GM23248 (cell line): ENCODE measurements at regions not wholly inside any gene's neighbourhood (a gene's known extent, or its start where the extent isn't known, plus 50 kb on each side); places are given as distances from the start of the nearest gene placed in this dataset.

Source experiments
- DNase-seq: peaks from one replicate; pipeline ENCODE4 v3.0.0-alpha.2; 2015
- H2AFZ ChIP-seq: fragments of 200-600 bp; sonication (generic); 2 replicates; pipeline ENCODE4 v1.6.1; 2016; ENCODE audit warnings: antibody characterized with exemption
- H3F3A ChIP-seq: fragments of 200-600 bp; sonication (generic); 2 replicates; pipeline ENCODE4 v1.6.1; 2016; ENCODE audit warnings: mild to moderate bottlenecking, antibody characterized with exemption, mixed run types; ENCODE audit not compliant: insufficient read depth
- H3K27ac ChIP-seq: fragments of 200-600 bp; sonication (generic); 2 replicates; pipeline ENCODE4 v1.5.1; 2016; ENCODE audit warnings: mild to moderate bottlenecking
- H3K27me3 ChIP-seq: fragments of 200-600 bp; sonication (generic); replicated peaks from 2 replicates; pipeline ENCODE4 v1.6.1; 2016; ENCODE audit warnings: mild to moderate bottlenecking; ENCODE audit not compliant: insufficient read depth
- H3K36me3 ChIP-seq: fragments of 200-600 bp; sonication (generic); 2 replicates; pipeline ENCODE4 v1.6.1; 2016; ENCODE audit warnings: low read depth, mild to moderate bottlenecking
- H3K4me1 ChIP-seq: fragments of 200-600 bp; sonication (generic); 2 replicates; pipeline ENCODE4 v1.6.1; 2016; ENCODE audit warnings: mild to moderate bottlenecking; ENCODE audit not compliant: insufficient read depth
- H3K4me2 ChIP-seq: fragments of 200-600 bp; sonication (generic); one replicate; pipeline ENCODE4 v1.6.1; 2016; ENCODE audit warnings: mild to moderate bottlenecking; ENCODE audit not compliant: unreplicated experiment
- H3K4me3 ChIP-seq: fragments of 200-600 bp; sonication (generic); 2 replicates; pipeline ENCODE4 v1.5.1; 2016; ENCODE audit warnings: mild to moderate bottlenecking
- H3K79me2 ChIP-seq: fragments of 200-600 bp; sonication (generic); 2 replicates; pipeline ENCODE4 v1.6.1; 2016; ENCODE audit warnings: mild to moderate bottlenecking; ENCODE audit not compliant: insufficient read depth
- H3K9ac ChIP-seq: fragments of 200-600 bp; sonication (generic); 2 replicates; pipeline ENCODE4 v1.6.1; 2016; ENCODE audit warnings: mild to moderate bottlenecking
- H3K9me2 ChIP-seq: fragments of 200-600 bp; sonication (generic); 2 replicates; pipeline ENCODE4 v1.6.1; 2016; ENCODE audit warnings: mixed run types, mild to moderate bottlenecking, moderate library complexity; ENCODE audit not compliant: insufficient read depth
- H3K9me3 ChIP-seq: fragments of 200-600 bp; sonication (generic); one replicate; pipeline ENCODE4 v1.6.1; 2017; ENCODE audit warnings: low read depth
- H4K20me1 ChIP-seq: fragments of 200-600 bp; sonication (generic); 2 replicates; pipeline ENCODE4 v1.6.0; 2016; ENCODE audit not compliant: insufficient read depth
- EZH2 ChIP-seq: fragments of 200-600 bp; sonication (generic); IDR thresholded peaks from 2 replicates; pipeline ENCODE4 v1.6.1; 2018; ENCODE audit warnings: antibody characterized with exemption, mild to moderate bottlenecking; ENCODE audit not compliant: insufficient read depth, poor library complexity, severe bottlenecking
- EZH2phosphoT487 ChIP-seq: fragments of 200-600 bp; sonication (generic); IDR thresholded peaks from 2 replicates; pipeline ENCODE4 v1.6.1; 2018; ENCODE audit warnings: antibody characterized with exemption, moderate library complexity, mild to moderate bottlenecking, low read depth; ENCODE audit not compliant: insufficient read depth
- whole genome bisulfite sequencing, 2 experiments: methylation state at CpG; one replicate each; pipeline ENCODE4 v1.1.6; 2015 to 2017; ENCODE audit warnings: low lambda C conversion rate in 2 of 2, low coverage in 1 of 2; ENCODE audit errors: missing lambda C conversion rate in 2 of 2; 5-methylcytosine and 5-hydroxymethylcytosine counted together
- in situ Hi-C: fragments of 300-500 bp; cut with MboI; formaldehyde crosslinking; loops from 2 replicates; pipeline ENCODE4 v1.15.0; 2020

DNA sequence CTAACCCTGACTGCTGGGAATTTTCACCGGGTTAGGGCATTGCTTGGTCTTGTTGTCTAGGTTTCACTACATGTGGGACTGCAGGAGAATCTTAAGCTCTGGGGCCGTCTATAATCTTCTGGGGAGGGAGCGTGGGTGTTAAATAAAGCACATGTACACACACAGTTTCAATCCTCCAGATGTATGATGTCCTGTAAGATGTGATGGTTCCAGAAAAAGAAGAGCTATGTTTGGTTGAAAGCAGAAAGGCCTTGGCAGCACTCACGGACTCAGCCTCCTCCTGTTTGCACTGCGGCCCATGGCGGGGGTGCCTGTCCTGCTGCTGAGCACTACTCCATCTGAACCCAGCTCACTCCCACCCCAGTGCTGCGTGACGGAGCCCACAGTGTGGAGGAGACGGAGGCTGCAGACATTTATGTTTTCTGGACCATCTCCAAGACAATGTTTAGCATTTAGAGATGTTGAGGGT lies 343.5 kb downstream of the TEX29 start:
- Histone ChIP-seq H3K4me3 (no peak overlapping the region), H3K9ac (no peak overlapping the region), H3K27me3 (no peaks in the 10 kb centered on the region), H3K9me2 (no peaks in the 10 kb centered on the region), H3K79me2 (no peaks in the 10 kb centered on the region), H4K20me1 (no peaks in the 10 kb centered on the region), H2AFZ (no peak overlapping the region), H3K4me2 (no peak overlapping the region), H3K4me1 (no peaks in the 10 kb centered on the region), H3K9me3 (no peaks in the 10 kb centered on the region), H3K36me3 (no peaks in the 10 kb centered on the region), H3F3A (no peaks in the 10 kb centered on the region), H3K27ac (no peak overlapping the region)
- DNase-seq, result no peak
- in situ Hi-C loops, result no loop called here
- TF ChIP-seq EZH2, result no peak
- TF ChIP-seq EZH2phosphoT487, result no peak
- WGBS, 2 experiments, result 23 to 25% methylated on average over 9 of the region's 9 CpGs

DNA sequence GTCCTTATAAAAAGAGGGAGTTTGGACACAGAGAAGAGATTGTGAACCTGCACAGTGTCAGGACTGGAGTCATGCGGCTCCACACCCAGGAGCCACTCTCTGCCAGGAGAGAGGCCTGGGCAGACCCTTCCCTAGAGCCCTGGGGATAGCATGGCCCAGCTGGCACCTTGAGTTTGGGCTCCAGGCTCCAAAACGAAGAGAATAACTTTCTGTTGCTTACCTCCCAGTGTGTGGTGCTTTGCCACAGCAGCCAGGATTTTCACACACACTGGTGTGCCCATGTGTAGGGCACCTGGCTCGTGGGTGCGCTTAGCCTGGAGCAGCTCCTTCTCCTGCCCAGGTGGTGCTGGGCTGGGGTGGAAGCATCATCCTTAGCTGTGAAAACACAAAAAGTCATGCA lies 344.3 kb downstream of the TEX29 start:
- TF ChIP-seq EZH2phosphoT487 (no peak), EZH2 (no peak)
- no peak overlapping the region for H2AFZ ChIP-seq
- no peaks in the 10 kb centered on the region for H3K4me1 ChIP-seq
- no peaks in the 10 kb centered on the region for H3K79me2 ChIP-seq
- no peaks in the 10 kb centered on the region for H4K20me1 ChIP-seq
- DNase-seq, result no peak
- no peaks in the 10 kb centered on the region for H3K36me3 ChIP-seq
- H3K27me3 ChIP-seq, result no peaks in the 10 kb centered on the region
- no peaks in the 10 kb centered on the region for H3K9me3 ChIP-seq
- WGBS, 2 experiments, result 23 to 34% methylated on average over 4 of the region's 4 CpGs
- H3F3A ChIP-seq, result no peaks in the 10 kb centered on the region
- in situ Hi-C loops, result no loop called here
- H3K4me3 ChIP-seq, result no peak overlapping the region
- H3K27ac ChIP-seq, result no peak overlapping the region
- H3K9ac ChIP-seq, result no peak overlapping the region
- H3K9me2 ChIP-seq, result no peaks in the 10 kb centered on the region
- H3K4me2 ChIP-seq, result no peak overlapping the region

DNA sequence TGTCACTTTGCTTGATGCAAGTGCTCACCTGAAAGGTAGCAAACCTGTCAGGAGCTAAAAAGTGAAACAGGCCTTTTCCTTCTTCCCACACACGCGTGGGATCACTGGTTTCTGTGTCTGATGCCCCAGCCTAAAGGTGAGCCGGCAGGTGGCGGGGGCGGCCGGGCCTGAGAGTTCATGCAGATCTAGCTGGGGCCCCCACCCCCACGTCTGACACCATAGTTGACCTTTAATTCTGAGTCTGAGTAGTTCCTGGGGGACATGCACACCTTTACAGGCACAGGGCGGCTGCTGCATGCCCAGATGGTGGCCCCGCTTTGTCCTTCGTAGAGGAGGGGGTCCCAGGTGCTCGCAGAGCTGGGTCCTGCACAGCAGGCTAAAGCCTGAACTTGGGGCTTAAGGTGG lies 345.3 kb downstream of the TEX29 start:
- no peak overlapping the region for H3K4me2 ChIP-seq
- no peaks in the 10 kb centered on the region for H3K79me2 ChIP-seq
- 30 to 31% methylated on average over 10 to 11 of the region's 11 CpGs for WGBS, 2 experiments
- H3K27me3 ChIP-seq, result no peaks in the 10 kb centered on the region
- H3K4me1 ChIP-seq, result no peaks in the 10 kb centered on the region
- TF ChIP-seq EZH2phosphoT487 (no peak), EZH2 (no peak)
- no peak for DNase-seq
- H3K9me2 ChIP-seq, result no peaks in the 10 kb centered on the region
- H4K20me1 ChIP-seq, result no peaks in the 10 kb centered on the region
- no peak overlapping the region for H3K9ac ChIP-seq
- H2AFZ ChIP-seq, result no peak overlapping the region
- in situ Hi-C loops, result no loop called here
- H3K27ac ChIP-seq, result no peak overlapping the region
- H3K9me3 ChIP-seq, result no peaks in the 10 kb centered on the region
- no peaks in the 10 kb centered on the region for H3F3A ChIP-seq
- no peaks in the 10 kb centered on the region for H3K36me3 ChIP-seq
- H3K4me3 ChIP-seq, result no peak overlapping the region

DNA sequence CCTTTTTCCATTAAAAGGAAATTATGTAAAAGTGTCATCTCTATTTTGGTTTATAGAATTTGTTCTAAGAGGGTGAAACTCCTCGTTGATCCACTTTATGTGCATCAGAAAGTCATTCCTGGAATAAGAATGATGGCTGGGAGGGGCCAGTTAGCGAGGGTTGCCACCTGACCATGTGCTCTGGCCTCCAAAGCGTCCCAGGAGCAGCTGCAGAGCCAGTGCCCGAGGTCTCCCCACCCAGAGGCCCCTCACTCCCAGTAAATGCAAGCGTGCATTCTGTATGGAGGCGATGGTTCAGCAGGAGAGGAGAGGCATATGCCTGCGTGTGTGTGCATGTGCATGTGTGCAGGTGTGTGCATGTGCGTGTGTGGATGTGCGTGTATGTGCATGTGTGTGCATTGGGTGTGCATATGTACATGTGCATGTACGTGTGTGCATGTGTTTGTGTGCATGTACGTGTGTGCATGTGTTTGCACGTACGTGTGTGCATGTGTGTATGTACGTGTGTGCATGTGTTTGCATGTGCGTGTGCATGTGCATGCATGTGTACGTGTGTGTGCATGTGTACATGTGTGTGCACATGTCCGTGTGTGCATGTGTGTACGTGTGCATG lies 345.8 kb downstream of the TEX29 start:
- no peaks in the 10 kb centered on the region for H3K4me1 ChIP-seq
- H4K20me1 ChIP-seq, result no peaks in the 10 kb centered on the region
- in situ Hi-C loops, result no loop called here
- H3K27me3 ChIP-seq, result no peaks in the 10 kb centered on the region
- WGBS, 2 experiments, result 38 to 42% methylated on average over 18 of the region's 18 CpGs
- H3K9me2 ChIP-seq, result no peaks in the 10 kb centered on the region
- H3F3A ChIP-seq, result no peaks in the 10 kb centered on the region
- no peak overlapping the region for H3K27ac ChIP-seq
- no peak overlapping the region for H3K9ac ChIP-seq
- H3K4me3 ChIP-seq, result no peak overlapping the region
- DNase-seq, result no peak
- H3K36me3 ChIP-seq, result no peaks in the 10 kb centered on the region
- no peak for TF ChIP-seq EZH2phosphoT487
- TF ChIP-seq EZH2, result no peak
- H2AFZ ChIP-seq, result no peak overlapping the region
- H3K79me2 ChIP-seq, result no peaks in the 10 kb centered on the region
- no peak overlapping the region for H3K4me2 ChIP-seq
- H3K9me3 ChIP-seq, result no peaks in the 10 kb centered on the region

DNA sequence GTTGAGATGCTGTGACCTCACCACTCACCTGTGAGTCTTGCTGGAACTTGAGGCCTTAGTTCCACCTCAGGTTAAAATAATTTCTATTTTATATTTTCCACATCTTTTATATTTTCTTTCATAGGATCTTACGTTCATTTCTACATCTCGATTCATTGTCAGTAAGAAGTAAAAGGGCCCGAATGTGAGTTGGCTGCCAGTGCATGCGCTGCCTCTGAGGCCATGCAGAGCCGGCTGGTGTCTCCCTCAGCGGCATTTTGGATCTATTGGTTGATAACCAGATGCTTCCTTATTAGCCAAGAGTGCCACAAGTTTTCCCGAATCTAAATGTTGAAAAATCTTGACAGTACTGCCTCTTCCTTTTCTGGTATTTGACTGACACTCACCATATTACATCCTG lies 347.3 kb downstream of the TEX29 start:
- Histone ChIP-seq H3K36me3 (no peaks in the 10 kb centered on the region), H3K9ac (no peak overlapping the region), H3K27me3 (no peaks in the 10 kb centered on the region), H3K9me3 (no peaks in the 10 kb centered on the region), H3K4me1 (no peaks in the 10 kb centered on the region), H3K4me2 (no peak overlapping the region), H3K27ac (no peak overlapping the region), H3K79me2 (no peaks in the 10 kb centered on the region), H3K4me3 (no peak overlapping the region), H4K20me1 (no peaks in the 10 kb centered on the region), H3F3A (no peaks in the 10 kb centered on the region), H2AFZ (no peak overlapping the region), H3K9me2 (no peaks in the 10 kb centered on the region)
- 58 to 63% methylated on average over 7 of the region's 7 CpGs for WGBS, 2 experiments
- in situ Hi-C loops, result no loop called here
- no peak for DNase-seq
- TF ChIP-seq EZH2phosphoT487 (no peak), EZH2 (no peak)
